GM12878 (cell line): ENCODE measurements at regions not wholly inside any gene's neighbourhood (a gene's known extent, or its start where the extent isn't known, plus 50 kb on each side); places are given as distances from the start of the nearest gene placed in this dataset.

Experiments used
- TF ChIP-seq, protein P1 (sequence below): IDR thresholded peaks from 2 replicates; pipeline ENCODE4 v1.6.1; 2012; ENCODE audit warnings: mild to moderate bottlenecking, low read depth, low read length
- TF ChIP-seq, protein P2 (sequence below): fragments of 450-650 bp; IDR thresholded peaks from 2 replicates; pipeline ENCODE4 v1.6.1; 2014; ENCODE audit warnings: mild to moderate bottlenecking
- TF ChIP-seq, protein P3 (sequence below): fragments of 450-650 bp; IDR thresholded peaks from 2 replicates; pipeline ENCODE4 v1.6.1; 2016; ENCODE audit warnings: mild to moderate bottlenecking
- TF ChIP-seq, protein P4 (sequence below), 3 experiments: IDR thresholded peaks in 2 of 3; conservative IDR thresholded peaks in 1 of 3; 2 replicates each; pipeline ENCODE4 v1.5.1; 2011; ENCODE audit warnings: low read depth in 3 of 3, low read length in 3 of 3, mild to moderate bottlenecking in 3 of 3, control low read depth in 2 of 3, moderate library complexity in 2 of 3, inconsistent platforms in 1 of 3, mixed read lengths in 1 of 3; ENCODE audit not compliant: control insufficient read depth in 2 of 3, insufficient read depth in 1 of 3; ENCODE audit errors: extremely low read depth in 1 of 3

DNA sequence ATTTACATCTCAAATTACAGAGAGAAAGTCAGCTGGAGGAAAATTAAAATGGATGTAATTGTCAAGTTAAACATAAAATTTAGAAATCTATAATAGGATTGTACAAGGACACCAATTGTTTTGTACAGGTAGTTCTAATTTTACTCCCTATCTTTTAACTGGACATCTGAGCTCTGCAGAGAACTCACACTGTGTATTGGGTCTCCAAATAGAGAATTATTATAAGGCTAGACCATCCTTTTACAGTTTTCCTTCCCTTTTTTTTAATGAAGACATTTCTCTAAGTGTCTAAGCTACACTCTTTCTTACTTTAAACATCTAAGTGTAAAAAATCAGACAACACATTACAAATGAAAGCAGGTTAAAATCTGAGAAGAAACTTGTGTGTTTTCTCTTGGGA lies 78.4 kb upstream of the GC start:
- TF ChIP-seq, protein P1, sequence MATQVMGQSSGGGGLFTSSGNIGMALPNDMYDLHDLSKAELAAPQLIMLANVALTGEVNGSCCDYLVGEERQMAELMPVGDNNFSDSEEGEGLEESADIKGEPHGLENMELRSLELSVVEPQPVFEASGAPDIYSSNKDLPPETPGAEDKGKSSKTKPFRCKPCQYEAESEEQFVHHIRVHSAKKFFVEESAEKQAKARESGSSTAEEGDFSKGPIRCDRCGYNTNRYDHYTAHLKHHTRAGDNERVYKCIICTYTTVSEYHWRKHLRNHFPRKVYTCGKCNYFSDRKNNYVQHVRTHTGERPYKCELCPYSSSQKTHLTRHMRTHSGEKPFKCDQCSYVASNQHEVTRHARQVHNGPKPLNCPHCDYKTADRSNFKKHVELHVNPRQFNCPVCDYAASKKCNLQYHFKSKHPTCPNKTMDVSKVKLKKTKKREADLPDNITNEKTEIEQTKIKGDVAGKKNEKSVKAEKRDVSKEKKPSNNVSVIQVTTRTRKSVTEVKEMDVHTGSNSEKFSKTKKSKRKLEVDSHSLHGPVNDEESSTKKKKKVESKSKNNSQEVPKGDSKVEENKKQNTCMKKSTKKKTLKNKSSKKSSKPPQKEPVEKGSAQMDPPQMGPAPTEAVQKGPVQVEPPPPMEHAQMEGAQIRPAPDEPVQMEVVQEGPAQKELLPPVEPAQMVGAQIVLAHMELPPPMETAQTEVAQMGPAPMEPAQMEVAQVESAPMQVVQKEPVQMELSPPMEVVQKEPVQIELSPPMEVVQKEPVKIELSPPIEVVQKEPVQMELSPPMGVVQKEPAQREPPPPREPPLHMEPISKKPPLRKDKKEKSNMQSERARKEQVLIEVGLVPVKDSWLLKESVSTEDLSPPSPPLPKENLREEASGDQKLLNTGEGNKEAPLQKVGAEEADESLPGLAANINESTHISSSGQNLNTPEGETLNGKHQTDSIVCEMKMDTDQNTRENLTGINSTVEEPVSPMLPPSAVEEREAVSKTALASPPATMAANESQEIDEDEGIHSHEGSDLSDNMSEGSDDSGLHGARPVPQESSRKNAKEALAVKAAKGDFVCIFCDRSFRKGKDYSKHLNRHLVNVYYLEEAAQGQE, result no peak
- TF ChIP-seq, protein P2, sequence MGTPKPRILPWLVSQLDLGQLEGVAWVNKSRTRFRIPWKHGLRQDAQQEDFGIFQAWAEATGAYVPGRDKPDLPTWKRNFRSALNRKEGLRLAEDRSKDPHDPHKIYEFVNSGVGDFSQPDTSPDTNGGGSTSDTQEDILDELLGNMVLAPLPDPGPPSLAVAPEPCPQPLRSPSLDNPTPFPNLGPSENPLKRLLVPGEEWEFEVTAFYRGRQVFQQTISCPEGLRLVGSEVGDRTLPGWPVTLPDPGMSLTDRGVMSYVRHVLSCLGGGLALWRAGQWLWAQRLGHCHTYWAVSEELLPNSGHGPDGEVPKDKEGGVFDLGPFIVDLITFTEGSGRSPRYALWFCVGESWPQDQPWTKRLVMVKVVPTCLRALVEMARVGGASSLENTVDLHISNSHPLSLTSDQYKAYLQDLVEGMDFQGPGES, result no peak
- TF ChIP-seq, protein P3, sequence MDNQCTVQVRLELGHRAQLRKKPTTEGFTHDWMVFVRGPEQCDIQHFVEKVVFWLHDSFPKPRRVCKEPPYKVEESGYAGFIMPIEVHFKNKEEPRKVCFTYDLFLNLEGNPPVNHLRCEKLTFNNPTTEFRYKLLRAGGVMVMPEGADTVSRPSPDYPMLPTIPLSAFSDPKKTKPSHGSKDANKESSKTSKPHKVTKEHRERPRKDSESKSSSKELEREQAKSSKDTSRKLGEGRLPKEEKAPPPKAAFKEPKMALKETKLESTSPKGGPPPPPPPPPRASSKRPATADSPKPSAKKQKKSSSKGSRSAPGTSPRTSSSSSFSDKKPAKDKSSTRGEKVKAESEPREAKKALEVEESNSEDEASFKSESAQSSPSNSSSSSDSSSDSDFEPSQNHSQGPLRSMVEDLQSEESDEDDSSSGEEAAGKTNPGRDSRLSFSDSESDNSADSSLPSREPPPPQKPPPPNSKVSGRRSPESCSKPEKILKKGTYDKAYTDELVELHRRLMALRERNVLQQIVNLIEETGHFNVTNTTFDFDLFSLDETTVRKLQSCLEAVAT, result no peak
- TF ChIP-seq, protein P4, sequence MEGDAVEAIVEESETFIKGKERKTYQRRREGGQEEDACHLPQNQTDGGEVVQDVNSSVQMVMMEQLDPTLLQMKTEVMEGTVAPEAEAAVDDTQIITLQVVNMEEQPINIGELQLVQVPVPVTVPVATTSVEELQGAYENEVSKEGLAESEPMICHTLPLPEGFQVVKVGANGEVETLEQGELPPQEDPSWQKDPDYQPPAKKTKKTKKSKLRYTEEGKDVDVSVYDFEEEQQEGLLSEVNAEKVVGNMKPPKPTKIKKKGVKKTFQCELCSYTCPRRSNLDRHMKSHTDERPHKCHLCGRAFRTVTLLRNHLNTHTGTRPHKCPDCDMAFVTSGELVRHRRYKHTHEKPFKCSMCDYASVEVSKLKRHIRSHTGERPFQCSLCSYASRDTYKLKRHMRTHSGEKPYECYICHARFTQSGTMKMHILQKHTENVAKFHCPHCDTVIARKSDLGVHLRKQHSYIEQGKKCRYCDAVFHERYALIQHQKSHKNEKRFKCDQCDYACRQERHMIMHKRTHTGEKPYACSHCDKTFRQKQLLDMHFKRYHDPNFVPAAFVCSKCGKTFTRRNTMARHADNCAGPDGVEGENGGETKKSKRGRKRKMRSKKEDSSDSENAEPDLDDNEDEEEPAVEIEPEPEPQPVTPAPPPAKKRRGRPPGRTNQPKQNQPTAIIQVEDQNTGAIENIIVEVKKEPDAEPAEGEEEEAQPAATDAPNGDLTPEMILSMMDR (IDR thresholded peaks at IDR 0.05 in 2 of 3, conservative IDR thresholded peaks at IDR 0.05 in 1 of 3; ENCODE audit: control insufficient read depth in 2 of 3, extremely low read depth in 1 of 3, insufficient read depth in 1 of 3, low read depth in 3 of 3, low read length in 3 of 3), result no peak
